ENCODE measurements at regions not wholly inside any gene's neighbourhood (a gene's known extent, or its start where the extent isn't known, plus 50 kb on each side); places are given as distances from the start of the nearest gene placed in this dataset.

- no peak for DNase-seq
Observed at GRCh38 chr20:24739746-24740145, 209.3 kb upstream of the CST7 start.

- no peak for DNase-seq
Observed at GRCh38 chr20:24741493-24742072, 207.5 kb upstream of the CST7 start.

- no peak for DNase-seq
Observed at GRCh38 chr20:24742436-24742835, 206.6 kb upstream of the CST7 start.

- DNase-seq, result no peak
Observed at GRCh38 chr20:24742989-24743388, 206.1 kb upstream of the CST7 start.

GRCh38 chr20:24743641-24744040 is 205.4 kb upstream of the CST7 start:
- DNase-seq, result no peak

- DNase-seq, result no peak
Observed at GRCh38 chr20:24744747-24745146, 204.3 kb upstream of the CST7 start.

- DNase-seq, result no peak
Observed at GRCh38 chr20:24745206-24745605, 203.9 kb upstream of the CST7 start.

GRCh38 chr20:24745617-24746350 is 203.3 kb upstream of the CST7 start:
- no peak for DNase-seq

GRCh38 chr20:24746351-24746685 is 202.8 kb upstream of the CST7 start:
- no peak for DNase-seq

- no peak for DNase-seq
Observed at GRCh38 chr20:24747010-24747712, 201.9 kb upstream of the CST7 start.

GRCh38 chr20:24747881-24748595 is 201.0 kb upstream of the CST7 start:
- no peak for DNase-seq

- no peak for DNase-seq
Observed at GRCh38 chr20:24751551-24751950, 197.5 kb upstream of the CST7 start.

- DNase-seq, result no peak
Observed at GRCh38 chr20:24752612-24753011, 196.5 kb upstream of the CST7 start.

- DNase-seq, result no peak
Observed at GRCh38 chr20:24753130-24753529, 195.9 kb upstream of the CST7 start.

- DNase-seq, result no peak
Observed at GRCh38 chr20:24754691-24755090, 194.4 kb upstream of the CST7 start.

- no peak for DNase-seq
Observed at GRCh38 chr20:24755411-24755922, 193.6 kb upstream of the CST7 start.

GRCh38 chr20:24756292-24757025 is 192.6 kb upstream of the CST7 start:
- DNase-seq, result no peak

- DNase-seq, result no peak
Observed at GRCh38 chr20:24761220-24762065, 187.6 kb upstream of the CST7 start.

GRCh38 chr20:24762371-24762770 is 186.7 kb upstream of the CST7 start:
- DNase-seq, result no peak

GRCh38 chr20:24762791-24763350 is 186.2 kb upstream of the CST7 start:
- DNase-seq, result no peak

- DNase-seq, result no peak
Observed at GRCh38 chr20:24763386-24764026, 185.6 kb upstream of the CST7 start.

Measured in activated CD4-positive, alpha-beta T cell treated with anti-CD3 and anti-CD28 coated beads, Interleukin-2, amount 50 U/mL, for 48 hours (primary cell).